ENCODE measurements at regions not wholly inside any gene's neighbourhood (a gene's known extent, or its start where the extent isn't known, plus 50 kb on each side); places are given as distances from the start of the nearest gene placed in this dataset.

GRCh38 chr12:24113701-24114100, 164.2 kb upstream of the SOX5 start:
- no peak for ATAC-seq
- no peaks in the 10 kb centered on the region for H3K4me1 ChIP-seq (ENCODE audit: insufficient read depth, low read length)
- no peaks in the 10 kb centered on the region for H3K79me2 ChIP-seq (ENCODE audit: low read length)
- H3K27ac ChIP-seq (ENCODE audit: low read length) = no peak overlapping the region
- intact Hi-C loops (cut with micrococcal nuclease) = no loop called here
- no peaks in the 10 kb centered on the region for H3K9me3 ChIP-seq (ENCODE audit: low read length)
- no peak overlapping the region for H3K9ac ChIP-seq (ENCODE audit: low read length)
- H3K36me3 ChIP-seq (ENCODE audit: low read depth, low read length) = no peaks in the 10 kb centered on the region; the same call in 1 of the 2 replicates
- H2AFZ ChIP-seq (ENCODE audit: low read length) = no peak overlapping the region
- TF ChIP-seq EZH2phosphoT487 (IDR thresholded peaks at IDR 0.05; ENCODE audit: borderline replicate concordance, low read length) (no peak), CTCF (conservative IDR thresholded peaks at IDR 0.05; ENCODE audit: low read depth, low read length) (no peak), EZH2 (IDR thresholded peaks at IDR 0.05; ENCODE audit: low read length, unreplicated experiment) (no peak)
- no peak overlapping the region for H3K4me2 ChIP-seq (ENCODE audit: low read length)
- H3K9me2 ChIP-seq (replicated peaks; ENCODE audit: low read length) = no peaks in the 10 kb centered on the region
- no peak for DNase-seq
- CTCF ChIA-PET = no interaction called here
- POLR2A ChIA-PET (ENCODE audit: unreplicated experiment) = no interaction called here
- no peaks in the 10 kb centered on the region for H3K27me3 ChIP-seq (ENCODE audit: low read length)
- H3F3A ChIP-seq (ENCODE audit: low read length, unreplicated experiment) = no peaks in the 10 kb centered on the region
- no TSS peak for BruUV-seq (replicated peaks)
- H3K4me3 ChIP-seq (ENCODE audit: low read length) = no peak overlapping the region
- no peaks in the 10 kb centered on the region for H4K20me1 ChIP-seq (ENCODE audit: low read length)

DNA sequence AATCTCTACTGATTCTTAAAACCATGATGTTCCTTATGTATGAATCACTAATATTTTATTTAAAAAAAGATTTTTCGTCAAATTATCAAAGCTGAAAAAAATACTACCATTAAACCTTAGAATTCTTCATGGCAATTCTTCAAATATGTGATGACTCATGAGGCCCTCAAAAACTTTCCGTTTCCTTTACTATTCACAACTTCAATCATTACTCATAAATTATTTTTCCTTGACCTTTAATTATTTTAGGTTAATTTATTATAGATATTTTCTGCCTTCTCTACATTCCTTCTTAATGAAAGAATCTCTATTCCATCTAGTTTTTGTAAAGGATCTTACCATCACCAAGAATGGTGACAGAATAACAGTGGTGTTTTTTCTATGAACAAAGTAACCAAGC, 162.1 kb upstream of the SOX5 start:
- no peak for TF ChIP-seq EZH2 (IDR thresholded peaks at IDR 0.05; ENCODE audit: low read length, unreplicated experiment)
- no peak for TF ChIP-seq EZH2phosphoT487 (IDR thresholded peaks at IDR 0.05; ENCODE audit: borderline replicate concordance, low read length)
- no peak for TF ChIP-seq CTCF (conservative IDR thresholded peaks at IDR 0.05; ENCODE audit: low read depth, low read length)
- Histone ChIP-seq H3K27me3 (ENCODE audit: low read length) (0 out of 2 replicates have a peak, but pooled peaks cover 3% of the 10 kb centered on the region), H3K4me3 (ENCODE audit: low read length) (no peak overlapping the region), H4K20me1 (ENCODE audit: low read length) (no peaks in the 10 kb centered on the region), H3K27ac (ENCODE audit: low read length) (no peak overlapping the region), H3K9me3 (ENCODE audit: low read length) (no peaks in the 10 kb centered on the region), H3K4me2 (ENCODE audit: low read length) (no peak overlapping the region), H2AFZ (ENCODE audit: low read length) (no peak overlapping the region), H3K9me2 (replicated peaks; ENCODE audit: low read length) (no peaks in the 10 kb centered on the region), H3K36me3 (ENCODE audit: low read depth, low read length) (no peaks in the 10 kb centered on the region; the same call in 1 of the 2 replicates), H3F3A (ENCODE audit: low read length, unreplicated experiment) (no peaks in the 10 kb centered on the region), H3K4me1 (ENCODE audit: insufficient read depth, low read length) (no peaks in the 10 kb centered on the region), H3K9ac (ENCODE audit: low read length) (no peak overlapping the region), H3K79me2 (ENCODE audit: low read length) (no peaks in the 10 kb centered on the region)
- intact Hi-C loops (cut with micrococcal nuclease) = no loop called here
- ChIA-PET POLR2A (ENCODE audit: unreplicated experiment) (no interaction called here), CTCF (no interaction called here)
- ATAC-seq (no peak), DNase-seq (no peak)
- no TSS peak for BruUV-seq (replicated peaks)

DNA sequence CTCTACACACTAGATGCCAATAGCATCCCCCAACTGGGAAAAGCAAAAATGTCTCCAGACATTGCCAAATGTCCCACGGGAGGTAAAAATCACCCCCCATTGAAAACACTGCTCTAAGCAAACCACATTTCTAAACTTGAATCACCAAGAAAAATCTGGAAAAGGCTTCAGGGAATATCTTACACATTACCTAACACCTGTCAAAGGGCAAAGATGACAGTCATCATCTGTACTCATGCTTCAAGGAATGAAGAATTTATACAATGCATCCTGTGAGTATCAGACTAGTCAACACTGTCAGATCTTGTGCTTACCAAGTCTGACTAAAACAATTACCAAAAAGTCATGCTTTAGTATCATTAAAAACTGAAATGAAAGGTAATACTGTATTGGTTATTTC, 161.6 kb upstream of the SOX5 start:
- no peaks in the 10 kb centered on the region for H3K79me2 ChIP-seq (ENCODE audit: low read length)
- no TSS peak for BruUV-seq (replicated peaks)
- H3K9me2 ChIP-seq (replicated peaks; ENCODE audit: low read length) = no peaks in the 10 kb centered on the region
- no peaks in the 10 kb centered on the region for H3F3A ChIP-seq (ENCODE audit: low read length, unreplicated experiment)
- H4K20me1 ChIP-seq (ENCODE audit: low read length) = no peaks in the 10 kb centered on the region
- H3K4me3 ChIP-seq (ENCODE audit: low read length) = no peak overlapping the region
- H3K9ac ChIP-seq (ENCODE audit: low read length) = no peak overlapping the region
- no peak for DNase-seq
- H3K4me1 ChIP-seq (ENCODE audit: insufficient read depth, low read length) = no peaks in the 10 kb centered on the region
- ChIA-PET CTCF (no interaction called here), POLR2A (ENCODE audit: unreplicated experiment) (no interaction called here)
- H3K36me3 ChIP-seq (ENCODE audit: low read depth, low read length) = no peaks in the 10 kb centered on the region; the same call in 1 of the 2 replicates
- 0 out of 2 replicates have a peak, but pooled peaks cover 3% of the 10 kb centered on the region for H3K27me3 ChIP-seq (ENCODE audit: low read length)
- no peak overlapping the region for H2AFZ ChIP-seq (ENCODE audit: low read length)
- H3K4me2 ChIP-seq (ENCODE audit: low read length) = no peak overlapping the region
- TF ChIP-seq EZH2phosphoT487 (IDR thresholded peaks at IDR 0.05; ENCODE audit: borderline replicate concordance, low read length) (no peak), CTCF (conservative IDR thresholded peaks at IDR 0.05; ENCODE audit: low read depth, low read length) (no peak), EZH2 (IDR thresholded peaks at IDR 0.05; ENCODE audit: low read length, unreplicated experiment) (no peak)
- intact Hi-C loops (cut with micrococcal nuclease) = no loop called here
- H3K27ac ChIP-seq (ENCODE audit: low read length) = no peak overlapping the region
- H3K9me3 ChIP-seq (ENCODE audit: low read length) = no peaks in the 10 kb centered on the region
- ATAC-seq = no peak

All from PC-3 (cell line).